ENCODE measurements at regions not wholly inside any gene's neighbourhood (a gene's known extent, or its start where the extent isn't known, plus 50 kb on each side); places are given as distances from the start of the nearest gene placed in this dataset.

GRCh38 chr5:68032216-68032762 lies 183.3 kb upstream of the PIK3R1 start:
- TF ChIP-seq ZEB2 (tag by site-specific recombination; IDR thresholded peaks at IDR 0.05) (no peak), ZNF140 (tag by site-specific recombination; IDR thresholded peaks at IDR 0.05) (no peak), ZNF704 (tag by site-specific recombination; IDR thresholded peaks at IDR 0.05) (no peak), ZNF221 (tag by site-specific recombination; IDR thresholded peaks at IDR 0.05; ENCODE audit: borderline replicate concordance) (no peak), ZNF776 (tag by site-specific recombination; IDR thresholded peaks at IDR 0.05; ENCODE audit: borderline replicate concordance) (no peak), SALL2 (tag by site-specific recombination; IDR thresholded peaks at IDR 0.05; ENCODE audit: borderline replicate concordance) (no peak)
- TF ChIP-seq, protein P1, sequence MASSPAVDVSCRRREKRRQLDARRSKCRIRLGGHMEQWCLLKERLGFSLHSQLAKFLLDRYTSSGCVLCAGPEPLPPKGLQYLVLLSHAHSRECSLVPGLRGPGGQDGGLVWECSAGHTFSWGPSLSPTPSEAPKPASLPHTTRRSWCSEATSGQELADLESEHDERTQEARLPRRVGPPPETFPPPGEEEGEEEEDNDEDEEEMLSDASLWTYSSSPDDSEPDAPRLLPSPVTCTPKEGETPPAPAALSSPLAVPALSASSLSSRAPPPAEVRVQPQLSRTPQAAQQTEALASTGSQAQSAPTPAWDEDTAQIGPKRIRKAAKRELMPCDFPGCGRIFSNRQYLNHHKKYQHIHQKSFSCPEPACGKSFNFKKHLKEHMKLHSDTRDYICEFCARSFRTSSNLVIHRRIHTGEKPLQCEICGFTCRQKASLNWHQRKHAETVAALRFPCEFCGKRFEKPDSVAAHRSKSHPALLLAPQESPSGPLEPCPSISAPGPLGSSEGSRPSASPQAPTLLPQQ (tag by site-specific recombination; IDR thresholded peaks at IDR 0.05) = no peak
- TF ChIP-seq, protein P2, sequence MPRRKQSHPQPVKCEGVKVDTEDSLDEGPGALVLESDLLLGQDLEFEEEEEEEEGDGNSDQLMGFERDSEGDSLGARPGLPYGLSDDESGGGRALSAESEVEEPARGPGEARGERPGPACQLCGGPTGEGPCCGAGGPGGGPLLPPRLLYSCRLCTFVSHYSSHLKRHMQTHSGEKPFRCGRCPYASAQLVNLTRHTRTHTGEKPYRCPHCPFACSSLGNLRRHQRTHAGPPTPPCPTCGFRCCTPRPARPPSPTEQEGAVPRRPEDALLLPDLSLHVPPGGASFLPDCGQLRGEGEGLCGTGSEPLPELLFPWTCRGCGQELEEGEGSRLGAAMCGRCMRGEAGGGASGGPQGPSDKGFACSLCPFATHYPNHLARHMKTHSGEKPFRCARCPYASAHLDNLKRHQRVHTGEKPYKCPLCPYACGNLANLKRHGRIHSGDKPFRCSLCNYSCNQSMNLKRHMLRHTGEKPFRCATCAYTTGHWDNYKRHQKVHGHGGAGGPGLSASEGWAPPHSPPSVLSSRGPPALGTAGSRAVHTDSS (tag by site-specific recombination; IDR thresholded peaks at IDR 0.05) = no peak
- TF ChIP-seq, protein P3, sequence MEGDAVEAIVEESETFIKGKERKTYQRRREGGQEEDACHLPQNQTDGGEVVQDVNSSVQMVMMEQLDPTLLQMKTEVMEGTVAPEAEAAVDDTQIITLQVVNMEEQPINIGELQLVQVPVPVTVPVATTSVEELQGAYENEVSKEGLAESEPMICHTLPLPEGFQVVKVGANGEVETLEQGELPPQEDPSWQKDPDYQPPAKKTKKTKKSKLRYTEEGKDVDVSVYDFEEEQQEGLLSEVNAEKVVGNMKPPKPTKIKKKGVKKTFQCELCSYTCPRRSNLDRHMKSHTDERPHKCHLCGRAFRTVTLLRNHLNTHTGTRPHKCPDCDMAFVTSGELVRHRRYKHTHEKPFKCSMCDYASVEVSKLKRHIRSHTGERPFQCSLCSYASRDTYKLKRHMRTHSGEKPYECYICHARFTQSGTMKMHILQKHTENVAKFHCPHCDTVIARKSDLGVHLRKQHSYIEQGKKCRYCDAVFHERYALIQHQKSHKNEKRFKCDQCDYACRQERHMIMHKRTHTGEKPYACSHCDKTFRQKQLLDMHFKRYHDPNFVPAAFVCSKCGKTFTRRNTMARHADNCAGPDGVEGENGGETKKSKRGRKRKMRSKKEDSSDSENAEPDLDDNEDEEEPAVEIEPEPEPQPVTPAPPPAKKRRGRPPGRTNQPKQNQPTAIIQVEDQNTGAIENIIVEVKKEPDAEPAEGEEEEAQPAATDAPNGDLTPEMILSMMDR (tag by site-specific recombination; IDR thresholded peaks at IDR 0.05) = no peak

Measured in HEK293 (cell line).